ENCODE measurements at regions not wholly inside any gene's neighbourhood (a gene's known extent, or its start where the extent isn't known, plus 50 kb on each side); places are given as distances from the start of the nearest gene placed in this dataset.
"Not testable (repeated sequence)": the region's sequence is repeated elsewhere in the genome, so short reads cannot be mapped to it uniquely, and the experiment has no call there.

DNA sequence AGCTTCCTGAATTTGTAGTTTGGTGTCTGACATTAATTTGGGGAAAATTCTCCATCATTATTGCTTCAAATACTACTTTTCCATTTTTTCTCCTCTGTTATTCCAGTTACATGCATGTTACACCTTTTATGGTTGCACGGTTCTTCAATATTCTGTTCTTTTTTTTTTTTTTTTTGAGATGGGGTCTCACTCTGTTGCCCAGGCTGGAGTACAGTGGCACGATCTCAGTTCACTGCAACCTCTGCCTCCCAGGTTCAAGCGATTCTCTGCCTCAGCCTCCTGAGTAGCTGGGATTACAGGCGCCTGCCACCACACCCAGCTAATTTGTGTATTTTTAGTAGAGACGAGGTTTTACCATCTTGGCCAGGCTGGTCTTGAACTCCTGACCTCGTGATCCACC is 109.4 kb upstream of the XIST start:
- not testable (repeated sequence) for TF ChIP-seq MYC (IDR thresholded peaks at IDR 0.05; ENCODE audit: borderline replicate concordance, low read length); MAZ (IDR thresholded peaks at IDR 0.05; ENCODE audit: borderline replicate concordance, low read depth, low read length); CBX2 (IDR thresholded peaks at IDR 0.05; ENCODE audit: borderline replicate concordance, low read depth); NR3C1 (IDR thresholded peaks at IDR 0.05); CHD4 (IDR thresholded peaks at IDR 0.05; ENCODE audit: borderline replicate concordance); POLR2A (IDR thresholded peaks at IDR 0.05; ENCODE audit: low read length)
- TF ChIP-seq, protein P1, sequence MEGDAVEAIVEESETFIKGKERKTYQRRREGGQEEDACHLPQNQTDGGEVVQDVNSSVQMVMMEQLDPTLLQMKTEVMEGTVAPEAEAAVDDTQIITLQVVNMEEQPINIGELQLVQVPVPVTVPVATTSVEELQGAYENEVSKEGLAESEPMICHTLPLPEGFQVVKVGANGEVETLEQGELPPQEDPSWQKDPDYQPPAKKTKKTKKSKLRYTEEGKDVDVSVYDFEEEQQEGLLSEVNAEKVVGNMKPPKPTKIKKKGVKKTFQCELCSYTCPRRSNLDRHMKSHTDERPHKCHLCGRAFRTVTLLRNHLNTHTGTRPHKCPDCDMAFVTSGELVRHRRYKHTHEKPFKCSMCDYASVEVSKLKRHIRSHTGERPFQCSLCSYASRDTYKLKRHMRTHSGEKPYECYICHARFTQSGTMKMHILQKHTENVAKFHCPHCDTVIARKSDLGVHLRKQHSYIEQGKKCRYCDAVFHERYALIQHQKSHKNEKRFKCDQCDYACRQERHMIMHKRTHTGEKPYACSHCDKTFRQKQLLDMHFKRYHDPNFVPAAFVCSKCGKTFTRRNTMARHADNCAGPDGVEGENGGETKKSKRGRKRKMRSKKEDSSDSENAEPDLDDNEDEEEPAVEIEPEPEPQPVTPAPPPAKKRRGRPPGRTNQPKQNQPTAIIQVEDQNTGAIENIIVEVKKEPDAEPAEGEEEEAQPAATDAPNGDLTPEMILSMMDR (IDR thresholded peaks at IDR 0.05), result not testable (repeated sequence)
- TF ChIP-seq, protein P2, sequence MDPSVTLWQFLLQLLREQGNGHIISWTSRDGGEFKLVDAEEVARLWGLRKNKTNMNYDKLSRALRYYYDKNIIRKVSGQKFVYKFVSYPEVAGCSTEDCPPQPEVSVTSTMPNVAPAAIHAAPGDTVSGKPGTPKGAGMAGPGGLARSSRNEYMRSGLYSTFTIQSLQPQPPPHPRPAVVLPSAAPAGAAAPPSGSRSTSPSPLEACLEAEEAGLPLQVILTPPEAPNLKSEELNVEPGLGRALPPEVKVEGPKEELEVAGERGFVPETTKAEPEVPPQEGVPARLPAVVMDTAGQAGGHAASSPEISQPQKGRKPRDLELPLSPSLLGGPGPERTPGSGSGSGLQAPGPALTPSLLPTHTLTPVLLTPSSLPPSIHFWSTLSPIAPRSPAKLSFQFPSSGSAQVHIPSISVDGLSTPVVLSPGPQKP (IDR thresholded peaks at IDR 0.05; ENCODE audit: low read depth, low read length), result not testable (repeated sequence)

Measured in A549 (cell line).